ENCODE measurements at regions not wholly inside any gene's neighbourhood (a gene's known extent, or its start where the extent isn't known, plus 50 kb on each side); places are given as distances from the start of the nearest gene placed in this dataset.

- Histone ChIP-seq H3K9me3 (ENCODE audit: control insufficient read depth, low read length) (no peaks in the 10 kb centered on the region), H3K27ac (ENCODE audit: low read depth, low read length) (no peak overlapping the region), H3K9ac (ENCODE audit: extremely low read depth, low read length, poor library complexity, severe bottlenecking) (no peak overlapping the region), H3K4me3 (ENCODE audit: low read length) (no peak overlapping the region), H3K4me1 (ENCODE audit: control insufficient read depth, insufficient read depth, low read length) (no peaks in the 10 kb centered on the region), H3K36me3 (ENCODE audit: control insufficient read depth, insufficient read depth, low read length) (no peaks in the 10 kb centered on the region), H3K27me3 (ENCODE audit: control insufficient read depth, insufficient read depth, low read length, poor library complexity, severe bottlenecking) (no peaks in the 10 kb centered on the region)
- H3K36me3 Mint-ChIP-seq (ENCODE audit: low read depth): no peaks in the 10 kb centered on the region
- DNase-seq: no peak
- H3K4me1 Mint-ChIP-seq: no peaks in the 10 kb centered on the region
- TF ChIP-seq CTCF (conservative IDR thresholded peaks at IDR 0.05): no peak
- no peaks in the 10 kb centered on the region for H3K27me3 Mint-ChIP-seq (ENCODE audit: insufficient read depth)
- no peak overlapping the region for H3K4me3 Mint-ChIP-seq
- H3K9me3 Mint-ChIP-seq: peaks cover 13% of the 10 kb centered on the region
- 87 to 100% methylated on average over 1 to 4 of the region's 4 CpGs for WGBS, 2 experiments (ENCODE audit: insufficient coverage in 1 of 2, insufficient read length in 1 of 2)
- H3K27ac Mint-ChIP-seq: no peak overlapping the region
Observed at GRCh38 chrX:39631276-39632229, 466.2 kb downstream of the BCOR start.

GRCh38 chrX:39633293-39633692 is 464.5 kb downstream of the BCOR start:
- no peak for DNase-seq
- TF ChIP-seq CTCF (conservative IDR thresholded peaks at IDR 0.05): no peak
- Histone ChIP-seq H3K27me3 (ENCODE audit: control insufficient read depth, insufficient read depth, low read length, poor library complexity, severe bottlenecking) (no peaks in the 10 kb centered on the region), H3K27ac (ENCODE audit: low read depth, low read length) (no peak overlapping the region), H3K4me3 (ENCODE audit: low read length) (no peak overlapping the region), H3K9ac (ENCODE audit: extremely low read depth, low read length, poor library complexity, severe bottlenecking) (no peak overlapping the region), H3K9me3 (ENCODE audit: control insufficient read depth, low read length) (no peaks in the 10 kb centered on the region), H3K4me1 (ENCODE audit: control insufficient read depth, insufficient read depth, low read length) (no peaks in the 10 kb centered on the region), H3K36me3 (ENCODE audit: control insufficient read depth, insufficient read depth, low read length) (no peaks in the 10 kb centered on the region)
- Mint-ChIP-seq H3K9me3 (peaks cover 12% of the 10 kb centered on the region), H3K4me1 (no peaks in the 10 kb centered on the region), H3K36me3 (ENCODE audit: low read depth) (no peaks in the 10 kb centered on the region), H3K27me3 (ENCODE audit: insufficient read depth) (no peaks in the 10 kb centered on the region), H3K4me3 (no peak overlapping the region), H3K27ac (no peak overlapping the region)
- 81% methylated on average over 2 of the region's 2 CpGs; no CpG with 5 or more reads in 1 of the 2 experiments for WGBS, 2 experiments (ENCODE audit: insufficient coverage in 1 of 2, insufficient read length in 1 of 2)

- no peaks in the 10 kb centered on the region for H3K4me1 Mint-ChIP-seq
- H3K36me3 ChIP-seq (ENCODE audit: control insufficient read depth, insufficient read depth, low read length): no peaks in the 10 kb centered on the region
- TF ChIP-seq CTCF (conservative IDR thresholded peaks at IDR 0.05): no peak
Observed at GRCh38 chrX:39636481-39636880, 461.3 kb downstream of the BCOR start.

More at GRCh38 chrX:39636481-39636880, 461.3 kb downstream of the BCOR start:
- no peak overlapping the region for H3K9ac ChIP-seq (ENCODE audit: extremely low read depth, low read length, poor library complexity, severe bottlenecking)
- no peaks in the 10 kb centered on the region for H3K36me3 Mint-ChIP-seq (ENCODE audit: low read depth)
- DNase-seq: no peak
- peaks cover 10% of the 10 kb centered on the region for H3K9me3 Mint-ChIP-seq
- H3K9me3 ChIP-seq (ENCODE audit: control insufficient read depth, low read length): no peaks in the 10 kb centered on the region
- H3K27me3 Mint-ChIP-seq (ENCODE audit: insufficient read depth): no peaks in the 10 kb centered on the region
- H3K27ac Mint-ChIP-seq: no peak overlapping the region
- 90 to 95% methylated on average over 2 to 3 of the region's 3 CpGs for WGBS, 2 experiments (ENCODE audit: insufficient coverage in 1 of 2, insufficient read length in 1 of 2)
- H3K27ac ChIP-seq (ENCODE audit: low read depth, low read length): no peak overlapping the region
- H3K27me3 ChIP-seq (ENCODE audit: control insufficient read depth, insufficient read depth, low read length, poor library complexity, severe bottlenecking): no peaks in the 10 kb centered on the region
- no peak overlapping the region for H3K4me3 Mint-ChIP-seq
- H3K4me3 ChIP-seq (ENCODE audit: low read length): no peak overlapping the region
- no peaks in the 10 kb centered on the region for H3K4me1 ChIP-seq (ENCODE audit: control insufficient read depth, insufficient read depth, low read length)

Data from endodermal cell (in vitro differentiated cells).